AG04450 (cell line): ENCODE measurements at regions not wholly inside any gene's neighbourhood (a gene's known extent, or its start where the extent isn't known, plus 50 kb on each side); places are given as distances from the start of the nearest gene placed in this dataset. TPM values are rescaled to one million over a fixed set of nuclear protein-coding genes. Genes with fewer than 3 reads are reported as not detected.
"Not testable (repeated sequence)": the region's sequence is repeated elsewhere in the genome, so short reads cannot be mapped to it uniquely, and the experiment has no call there.

Experiments
- CTCF ChIA-PET: fragments of 300-600, 350-600 bp; formaldehyde crosslinking; extraction: SDS; loops from one replicate; lab custom pipeline; 2022; ENCODE audit warnings: antibody characterized with exemption, inconsistent platforms; lab: Charles Lee
- POLR2A ChIA-PET: fragments of 350-600 bp; formaldehyde crosslinking; extraction: SDS; loops from one replicate; lab custom pipeline; 2021; ENCODE audit warnings: antibody characterized with exemption, inconsistent platforms; lab: Yijun Ruan, JAX
- DNase-seq: peaks from one replicate; pipeline ENCODE4 v3.0.0-alpha.2; 2011; ENCODE audit warnings: low read depth, low spot score
- H3K27ac ChIP-seq: one replicate; pipeline ENCODE4 v1.5.1; 2012; ENCODE audit warnings: low read depth, low read length, control low read depth
- H3K27me3 ChIP-seq: one replicate; pipeline ENCODE4 v1.6.0; 2012; ENCODE audit warnings: low read length; ENCODE audit not compliant: control insufficient read depth, insufficient read depth
- H3K4me3 ChIP-seq: 2 replicates; pipeline ENCODE4 v1.5.1; 2011; ENCODE audit warnings: mild to moderate bottlenecking, low read depth, low read length, control low read depth
- H3K9me3 ChIP-seq: 2 replicates; pipeline ENCODE4 v1.5.1; 2012; ENCODE audit warnings: low read length; ENCODE audit not compliant: control insufficient read depth, insufficient read depth
- small RNA-seq: library from RNA; depleted of rRNA; stranded (forward); fragments of <200 nt; gene quantifications from one replicate; pipeline ENCODE3, GENCODE V24; 2012; ENCODE audit warnings: low read depth; ENCODE audit not compliant: insufficient read length
- TF ChIP-seq, protein P1 (sequence below): IDR thresholded peaks from 2 replicates; pipeline ENCODE4 v1.5.1; 2011; ENCODE audit warnings: low read depth, low read length, control low read depth, inconsistent platforms

DNA sequence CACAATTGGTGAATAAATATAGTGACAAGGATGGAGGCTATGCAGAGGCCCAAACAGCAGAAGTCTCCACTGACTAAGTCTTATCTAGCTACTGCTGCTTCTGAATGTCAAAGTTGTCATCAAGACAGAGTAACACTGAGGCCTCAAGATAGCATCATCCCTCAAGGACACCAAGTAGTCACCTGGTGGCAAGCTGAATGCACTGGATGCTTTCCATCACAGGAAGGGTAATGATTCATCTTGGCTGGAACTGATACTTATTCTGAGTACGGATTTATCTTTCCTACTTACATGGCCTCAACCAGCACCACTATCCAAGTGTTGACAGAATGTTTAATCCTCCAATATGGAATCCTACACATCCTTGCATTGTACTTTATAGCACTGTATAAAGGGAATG lies 2997.8 kb upstream of the TEKT4 start:
- H3K4me3 ChIP-seq, H3K9me3 ChIP-seq, CTCF ChIA-PET, POLR2A ChIA-PET, H3K27me3 ChIP-seq, H3K27ac ChIP-seq, DNase-seq: not testable (repeated sequence)

DNA sequence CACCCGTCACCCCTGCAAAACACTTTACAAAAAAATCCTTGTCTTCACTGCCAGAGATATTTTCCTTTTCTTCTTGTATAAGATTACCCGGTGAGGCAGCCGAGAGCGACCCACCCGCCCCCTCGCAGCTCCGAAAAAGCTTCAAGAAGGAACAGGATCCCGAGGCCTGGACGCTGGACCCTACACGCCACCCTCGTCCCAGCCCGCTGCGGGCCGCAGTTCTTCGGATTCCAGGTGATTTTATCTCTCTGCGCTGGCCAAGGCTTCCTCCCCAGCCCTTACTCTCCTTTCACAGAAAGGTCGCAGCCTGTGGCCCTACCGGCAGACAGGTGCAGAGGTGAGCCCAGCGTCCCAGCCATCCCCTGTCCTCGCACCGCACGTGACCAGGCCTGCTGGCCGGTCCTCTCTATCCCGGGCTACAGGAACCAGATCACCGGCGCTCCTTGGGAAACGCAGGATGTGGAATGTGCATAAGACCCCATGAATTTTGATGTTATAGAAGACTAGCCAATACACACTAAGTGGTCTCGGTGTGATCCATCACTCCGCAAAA lies 2993.5 kb upstream of the TEKT4 start:
- H3K27ac ChIP-seq, CTCF ChIA-PET, H3K4me3 ChIP-seq, DNase-seq, POLR2A ChIA-PET, H3K27me3 ChIP-seq, H3K9me3 ChIP-seq: not testable (repeated sequence)

DNA sequence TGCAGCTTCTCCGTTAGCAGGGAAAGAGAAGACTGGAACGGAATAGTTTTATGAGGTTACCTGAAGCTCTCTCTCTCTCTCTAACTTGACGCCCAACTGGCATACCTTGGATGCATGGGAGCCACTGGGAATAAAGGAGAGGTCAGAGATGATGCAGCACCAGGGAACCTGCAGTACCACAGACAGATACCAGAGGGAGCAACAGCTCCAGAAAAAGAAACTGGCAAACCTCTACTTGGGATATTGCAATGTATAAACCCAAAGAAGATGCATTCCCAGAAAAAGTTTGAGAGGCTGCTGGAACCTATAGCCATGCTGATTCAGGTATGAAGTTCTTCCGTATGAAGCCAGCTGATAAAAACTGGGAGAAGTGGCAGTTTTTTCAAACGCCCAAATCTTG lies 2976.1 kb upstream of the TEKT4 start:
- H3K27me3 ChIP-seq, H3K27ac ChIP-seq, POLR2A ChIA-PET, H3K9me3 ChIP-seq, CTCF ChIA-PET, DNase-seq, H3K4me3 ChIP-seq: not testable (repeated sequence)
- TF ChIP-seq, protein P1, sequence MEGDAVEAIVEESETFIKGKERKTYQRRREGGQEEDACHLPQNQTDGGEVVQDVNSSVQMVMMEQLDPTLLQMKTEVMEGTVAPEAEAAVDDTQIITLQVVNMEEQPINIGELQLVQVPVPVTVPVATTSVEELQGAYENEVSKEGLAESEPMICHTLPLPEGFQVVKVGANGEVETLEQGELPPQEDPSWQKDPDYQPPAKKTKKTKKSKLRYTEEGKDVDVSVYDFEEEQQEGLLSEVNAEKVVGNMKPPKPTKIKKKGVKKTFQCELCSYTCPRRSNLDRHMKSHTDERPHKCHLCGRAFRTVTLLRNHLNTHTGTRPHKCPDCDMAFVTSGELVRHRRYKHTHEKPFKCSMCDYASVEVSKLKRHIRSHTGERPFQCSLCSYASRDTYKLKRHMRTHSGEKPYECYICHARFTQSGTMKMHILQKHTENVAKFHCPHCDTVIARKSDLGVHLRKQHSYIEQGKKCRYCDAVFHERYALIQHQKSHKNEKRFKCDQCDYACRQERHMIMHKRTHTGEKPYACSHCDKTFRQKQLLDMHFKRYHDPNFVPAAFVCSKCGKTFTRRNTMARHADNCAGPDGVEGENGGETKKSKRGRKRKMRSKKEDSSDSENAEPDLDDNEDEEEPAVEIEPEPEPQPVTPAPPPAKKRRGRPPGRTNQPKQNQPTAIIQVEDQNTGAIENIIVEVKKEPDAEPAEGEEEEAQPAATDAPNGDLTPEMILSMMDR = 0 out of 2 replicates have a peak, but pooled peaks have one; percentile 28

DNA sequence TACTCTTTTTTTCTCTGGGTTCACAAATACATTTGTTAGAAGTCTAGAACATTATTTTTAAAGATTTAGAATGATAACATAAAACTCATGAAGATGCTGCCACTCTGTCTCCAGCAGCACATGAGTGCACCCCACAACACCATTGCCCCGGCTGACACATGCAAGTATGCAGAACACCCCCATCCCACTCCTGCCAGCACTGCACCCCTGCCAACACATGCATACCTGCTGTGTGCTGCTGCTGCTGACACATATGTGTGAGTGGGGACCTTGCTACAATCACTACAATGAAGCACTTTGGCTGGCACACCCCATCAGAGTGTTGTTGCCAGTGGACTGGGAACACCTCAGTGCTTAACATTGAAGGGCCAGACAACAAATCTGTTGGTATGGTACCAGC lies 2953.6 kb upstream of the TEKT4 start:
- H3K9me3 ChIP-seq, POLR2A ChIA-PET, CTCF ChIA-PET, H3K27ac ChIP-seq, DNase-seq, H3K27me3 ChIP-seq, H3K4me3 ChIP-seq: not testable (repeated sequence)

Small RNAs in the stretch of these regions (small RNA-seq; reads per million reads assigned to genes)
- not detected for gene AC127391.1
